Stimulated activated naive B cell treated with anti-CD40 and anti-IgM and Interleukin-4, amounts not matched to agents 10 μg/mL and 1 μg/mL and 100 μg/mL, for 72 hours (primary cell): ENCODE measurements at regions not wholly inside any gene's neighbourhood (a gene's known extent, or its start where the extent isn't known, plus 50 kb on each side); places are given as distances from the start of the nearest gene placed in this dataset.

Experiments used
- ATAC-seq, 2 donors: fragments of 150-1000 bp; cut with Tn5 transposase; replicated peaks; 2 replicates each; pipeline ENCODE4 v1.10.0; 2021; ENCODE audit warnings: moderate library complexity in 1 of 2
- DNase-seq: peaks from one replicate; pipeline ENCODE4 v3.0.0; 2021
- H3K27ac Mint-ChIP-seq: one replicate; pipeline ENCODE4 v1.8.0; 2022; ENCODE audit warnings: mild to moderate bottlenecking, mixed read lengths
- H3K27me3 Mint-ChIP-seq, 2 donors: one replicate each; pipeline ENCODE4 v1.8.0; 2022; ENCODE audit warnings: mixed read lengths in 2 of 2
- H3K36me3 Mint-ChIP-seq, 2 donors: one replicate each; pipeline ENCODE4 v1.8.0; 2022; ENCODE audit warnings: mixed read lengths in 2 of 2, mild to moderate bottlenecking in 1 of 2
- H3K4me1 Mint-ChIP-seq, 2 donors: one replicate each; pipeline ENCODE4 v1.8.0; 2022; ENCODE audit warnings: mixed read lengths in 2 of 2, mild to moderate bottlenecking in 1 of 2
- H3K4me3 Mint-ChIP-seq, 2 donors: one replicate each; pipeline ENCODE4 v1.8.0; 2022; ENCODE audit warnings: mild to moderate bottlenecking in 2 of 2, mixed read lengths in 2 of 2, moderate library complexity in 1 of 2
- H3K9me3 Mint-ChIP-seq, 2 donors: one replicate each; pipeline ENCODE4 v1.8.0; 2022; ENCODE audit warnings: mixed read lengths in 2 of 2, mild to moderate bottlenecking in 1 of 2

DNA sequence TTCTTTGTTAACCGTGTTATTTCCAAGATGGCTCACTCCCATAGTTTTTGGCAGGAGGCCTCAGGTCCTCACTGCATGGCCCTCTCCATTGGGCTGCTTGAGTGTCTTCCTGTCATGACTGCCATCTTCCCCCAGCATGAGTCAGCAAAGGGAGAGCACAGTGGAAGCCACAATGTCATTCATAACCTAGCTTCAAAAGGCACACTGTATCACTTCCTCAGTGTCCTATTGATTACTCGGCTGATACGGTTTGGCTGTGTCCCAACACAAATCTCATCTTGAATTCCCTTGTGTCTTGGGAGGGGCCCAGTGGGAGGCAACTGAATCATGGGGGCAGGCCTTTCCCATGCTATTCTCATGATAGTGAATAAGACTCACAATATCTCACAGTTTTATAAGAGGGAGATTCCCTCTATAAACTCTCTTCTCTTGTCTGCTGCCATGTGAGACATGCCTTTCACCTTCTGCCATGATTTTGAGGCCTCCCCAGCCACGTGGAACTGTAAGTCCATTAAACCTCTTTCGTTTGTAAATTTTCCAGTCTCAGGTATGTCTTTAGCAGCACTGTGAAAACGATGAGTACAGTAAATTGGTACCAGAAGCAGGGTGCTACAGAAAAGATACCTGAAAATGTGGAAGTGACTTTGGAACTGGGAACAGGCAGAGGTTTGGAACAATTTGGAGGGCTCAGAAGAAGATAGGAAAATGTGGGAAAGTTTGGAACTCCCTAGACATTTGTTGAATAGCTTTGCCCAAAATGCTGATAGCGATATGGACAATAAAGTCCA, 106.5 kb downstream of the PRLHR start:
- no peak overlapping the region for H3K27ac Mint-ChIP-seq
- peaks cover 18 to 24% of the 10 kb centered on the region in 2 donors for H3K9me3 Mint-ChIP-seq
- H3K27me3 Mint-ChIP-seq, result no peaks in the 10 kb centered on the region
- H3K4me3 Mint-ChIP-seq, result no peak overlapping the region
- no peaks in the 10 kb centered on the region for H3K4me1 Mint-ChIP-seq
- DNase-seq (no peak), ATAC-seq (peak; percentile 36 to 42)
- no peaks in the 10 kb centered on the region for H3K36me3 Mint-ChIP-seq

DNA sequence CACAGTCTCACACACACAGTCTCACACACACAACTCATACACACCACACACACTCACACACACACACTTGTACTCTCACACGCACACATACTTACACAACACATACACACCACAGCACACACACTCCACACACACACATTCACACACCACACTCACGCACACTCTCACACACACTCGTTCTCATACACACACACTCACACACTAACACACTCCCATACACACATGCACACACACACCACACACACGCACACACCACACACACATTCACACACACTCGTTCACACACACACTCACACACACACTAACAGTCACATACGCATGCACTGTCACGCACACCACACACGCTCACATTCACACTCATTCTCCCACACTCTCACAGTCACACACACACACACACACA, 109.8 kb downstream of the PRLHR start:
- no peaks in the 10 kb centered on the region for H3K36me3 Mint-ChIP-seq
- no peak for ATAC-seq
- H3K4me3 Mint-ChIP-seq, result no peak overlapping the region
- H3K9me3 Mint-ChIP-seq, result peaks cover 12 to 15% of the 10 kb centered on the region in 2 donors
- no peaks in the 10 kb centered on the region for H3K27me3 Mint-ChIP-seq
- DNase-seq, result no peak
- no peak overlapping the region for H3K27ac Mint-ChIP-seq
- no peaks in the 10 kb centered on the region for H3K4me1 Mint-ChIP-seq

DNA sequence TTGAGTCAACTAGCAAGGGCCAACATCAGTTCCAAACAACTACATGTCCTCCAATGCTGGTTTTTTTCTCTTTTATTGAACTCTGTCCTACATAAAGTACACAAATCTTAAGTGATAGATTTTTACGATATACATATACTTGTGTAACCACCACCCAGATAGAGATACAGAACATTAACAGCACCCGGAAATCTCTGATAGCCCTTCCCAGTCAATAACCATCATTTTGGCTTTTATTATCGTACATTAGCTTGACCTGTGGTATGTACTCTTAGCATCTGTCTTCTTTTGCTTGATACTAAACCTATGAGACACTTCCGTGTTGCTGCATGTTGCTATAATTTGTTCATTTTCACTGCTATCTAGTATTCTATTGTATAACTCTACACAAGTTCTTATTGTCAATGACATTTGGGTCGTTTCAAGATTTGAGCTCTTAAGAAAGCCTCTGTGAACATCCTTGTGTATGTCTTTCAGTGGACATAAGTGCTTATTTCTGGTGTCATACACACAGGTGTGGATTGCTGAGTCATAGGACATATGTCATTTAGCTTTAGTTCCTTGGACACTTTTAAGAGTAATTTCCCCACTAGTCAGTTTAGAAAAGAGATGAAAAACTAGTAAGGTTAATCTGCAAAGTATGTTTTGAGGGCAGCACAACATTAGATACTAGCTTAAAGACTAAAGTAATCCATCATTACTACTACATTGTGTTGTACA, 111.1 kb downstream of the PRLHR start:
- no peak overlapping the region for H3K27ac Mint-ChIP-seq
- H3K4me3 Mint-ChIP-seq, result no peak overlapping the region
- H3K4me1 Mint-ChIP-seq, result no peaks in the 10 kb centered on the region
- H3K9me3 Mint-ChIP-seq, result peaks cover 7 to 14% of the 10 kb centered on the region in 2 donors
- H3K36me3 Mint-ChIP-seq, result no peaks in the 10 kb centered on the region
- H3K27me3 Mint-ChIP-seq, result no peaks in the 10 kb centered on the region
- DNase-seq (no peak), ATAC-seq (no peak)

DNA sequence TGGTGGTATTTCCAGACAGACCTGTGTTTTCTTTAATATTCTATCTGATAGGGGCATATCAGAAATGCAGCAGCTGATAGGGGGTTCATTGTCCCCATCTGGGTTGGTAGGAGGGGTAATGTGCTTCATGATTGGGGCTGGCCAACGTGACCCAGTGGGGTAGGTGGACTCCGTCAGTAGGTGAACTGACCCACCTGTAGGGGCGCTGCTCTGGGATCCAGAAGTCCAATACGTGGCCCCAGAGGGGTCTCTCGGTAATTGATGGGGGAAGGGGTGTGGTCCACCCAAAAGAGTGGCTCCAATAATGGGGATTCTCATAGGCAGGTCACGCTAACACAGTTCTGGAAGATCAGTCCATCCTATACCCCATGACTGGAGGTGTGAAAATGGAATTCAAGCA, 112.0 kb downstream of the PRLHR start:
- Mint-ChIP-seq H3K4me3 (no peak overlapping the region), H3K9me3 (peaks cover 4 to 7% of the 10 kb centered on the region in 2 donors), H3K27me3 (no peaks in the 10 kb centered on the region)

DNA sequence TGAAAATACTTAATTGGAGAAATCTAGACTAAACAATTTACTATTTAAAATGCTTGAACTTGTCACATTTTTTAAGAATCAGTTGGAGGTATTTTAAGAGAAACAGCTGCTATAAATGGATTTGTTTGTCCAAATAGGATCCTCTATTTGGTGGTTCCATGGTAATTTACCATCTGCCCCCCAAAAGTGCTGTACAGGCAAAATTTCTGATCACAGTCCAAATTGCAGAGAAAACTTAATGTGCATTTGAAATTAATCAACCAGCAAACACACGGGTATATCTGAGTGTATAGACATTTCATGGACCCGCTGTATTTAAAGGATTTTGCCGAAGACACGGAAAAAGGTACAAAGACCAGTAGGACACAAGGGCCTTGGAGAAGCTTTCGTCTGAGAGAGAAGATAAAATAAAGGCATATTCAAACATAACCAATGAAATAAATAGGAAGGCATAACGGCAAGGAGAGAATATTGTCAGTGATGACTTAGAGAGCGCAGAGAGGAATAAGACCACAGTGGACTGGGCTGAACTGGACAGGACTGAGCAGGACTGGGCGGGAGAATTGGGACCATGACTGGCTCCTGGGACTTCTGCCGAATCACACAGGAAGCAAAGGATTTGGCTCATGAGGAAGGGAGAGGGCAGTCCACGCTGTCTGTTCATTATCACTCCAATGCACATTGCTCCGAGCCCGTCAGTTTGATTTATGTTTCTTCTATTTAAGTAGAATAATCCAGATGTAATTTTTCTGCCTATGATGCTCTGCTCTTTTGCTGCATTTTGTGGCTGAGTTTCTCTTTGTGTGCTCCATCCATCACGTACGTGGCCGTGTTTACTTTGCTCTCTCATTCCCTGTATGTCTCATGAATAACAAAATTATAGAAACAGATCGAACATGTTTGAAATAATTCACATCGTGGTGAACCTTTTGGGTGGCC, 112.8 kb downstream of the PRLHR start:
- ATAC-seq (no peak), DNase-seq (no peak)
- Mint-ChIP-seq H3K36me3 (no peaks in the 10 kb centered on the region), H3K4me1 (no peaks in the 10 kb centered on the region), H3K27me3 (no peaks in the 10 kb centered on the region), H3K4me3 (no peak overlapping the region), H3K9me3 (peaks cover 4 to 7% of the 10 kb centered on the region in 2 donors), H3K27ac (no peak overlapping the region)

More for the DNA sequence above, 112.0 kb downstream of the PRLHR start:
- no peak for ATAC-seq
- no peaks in the 10 kb centered on the region for H3K36me3 Mint-ChIP-seq
- no peak overlapping the region for H3K27ac Mint-ChIP-seq
- DNase-seq, result no peak
- no peaks in the 10 kb centered on the region for H3K4me1 Mint-ChIP-seq

DNA sequence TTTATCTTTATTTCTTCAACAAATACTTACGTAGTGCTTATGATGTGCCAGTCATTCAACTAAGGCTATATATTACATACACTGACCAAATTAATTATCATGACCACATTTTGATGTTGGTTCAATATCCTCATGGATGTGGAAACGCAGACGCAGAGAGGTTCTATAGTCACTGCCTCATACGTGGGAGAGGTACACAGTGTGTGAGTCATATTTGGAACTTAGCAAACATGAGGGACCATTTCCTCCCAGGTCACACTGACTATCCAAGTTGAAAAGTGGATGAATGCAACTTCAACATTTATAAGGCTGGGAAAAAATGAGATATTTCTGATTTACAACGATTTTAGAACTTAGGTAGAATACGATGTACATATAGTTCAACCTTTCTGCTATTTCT, 113.6 kb downstream of the PRLHR start:
- Mint-ChIP-seq H3K36me3 (no peaks in the 10 kb centered on the region), H3K9me3 (peaks cover 4 to 7% of the 10 kb centered on the region in 2 donors), H3K4me1 (no peaks in the 10 kb centered on the region), H3K4me3 (no peak overlapping the region), H3K27ac (no peak overlapping the region), H3K27me3 (no peaks in the 10 kb centered on the region)
- DNase-seq (no peak), ATAC-seq (no peak)

DNA sequence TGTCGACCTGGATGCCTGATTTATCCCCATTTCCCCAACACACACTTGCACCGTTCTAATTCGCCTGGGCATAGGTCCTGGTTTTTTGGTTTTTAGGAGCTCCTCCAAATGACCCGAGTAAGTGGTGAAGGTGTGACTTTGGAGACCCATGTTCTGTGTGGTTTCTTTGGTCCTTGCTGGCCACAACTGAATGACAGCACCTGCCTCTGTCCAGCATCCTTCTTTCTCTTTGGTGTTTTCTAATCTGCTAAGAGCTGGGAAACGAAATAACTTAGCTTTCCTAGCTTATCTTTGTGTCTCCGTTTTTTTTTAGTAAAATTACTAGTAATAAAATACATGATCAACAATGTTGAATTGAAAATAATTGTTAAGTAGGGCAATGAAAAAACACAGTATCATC, 120.2 kb downstream of the PRLHR start:
- no peaks in the 10 kb centered on the region for H3K4me1 Mint-ChIP-seq
- peaks cover 0 to 3% of the 10 kb centered on the region in 2 donors for H3K9me3 Mint-ChIP-seq
- no peak overlapping the region for H3K4me3 Mint-ChIP-seq
- no peaks in the 10 kb centered on the region for H3K36me3 Mint-ChIP-seq
- peaks cover 0 to 17% of the 10 kb centered on the region in 2 donors for H3K27me3 Mint-ChIP-seq
- no peak overlapping the region for H3K27ac Mint-ChIP-seq
- DNase-seq (no peak), ATAC-seq (no peak)

DNA sequence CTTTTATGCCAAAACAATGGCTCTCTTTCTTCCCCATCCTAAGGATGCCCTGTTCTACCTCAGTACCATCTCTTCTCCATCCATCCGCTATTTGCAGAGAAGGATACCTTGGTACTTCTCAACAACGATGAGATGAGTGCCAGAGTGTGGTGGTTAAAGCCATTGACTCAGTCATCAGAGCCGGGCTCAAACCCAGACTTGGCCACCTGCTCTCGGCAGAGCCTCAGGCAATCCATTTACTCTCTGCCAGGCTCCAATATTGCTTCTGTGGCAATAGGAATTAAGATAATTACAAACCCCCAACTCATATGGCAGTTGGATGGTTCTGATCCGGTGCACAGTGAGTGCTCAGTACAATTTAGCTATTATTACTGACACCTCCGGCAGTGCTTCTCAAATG, 121.3 kb downstream of the PRLHR start:
- no peak overlapping the region for H3K27ac Mint-ChIP-seq
- no peaks in the 10 kb centered on the region for H3K36me3 Mint-ChIP-seq
- DNase-seq, result no peak
- H3K4me1 Mint-ChIP-seq, result no peaks in the 10 kb centered on the region
- H3K9me3 Mint-ChIP-seq, result no peaks in the 10 kb centered on the region
- no peak for ATAC-seq
- H3K27me3 Mint-ChIP-seq, result peaks cover 0 to 21% of the 10 kb centered on the region in 2 donors
- H3K4me3 Mint-ChIP-seq, result no peak overlapping the region

DNA sequence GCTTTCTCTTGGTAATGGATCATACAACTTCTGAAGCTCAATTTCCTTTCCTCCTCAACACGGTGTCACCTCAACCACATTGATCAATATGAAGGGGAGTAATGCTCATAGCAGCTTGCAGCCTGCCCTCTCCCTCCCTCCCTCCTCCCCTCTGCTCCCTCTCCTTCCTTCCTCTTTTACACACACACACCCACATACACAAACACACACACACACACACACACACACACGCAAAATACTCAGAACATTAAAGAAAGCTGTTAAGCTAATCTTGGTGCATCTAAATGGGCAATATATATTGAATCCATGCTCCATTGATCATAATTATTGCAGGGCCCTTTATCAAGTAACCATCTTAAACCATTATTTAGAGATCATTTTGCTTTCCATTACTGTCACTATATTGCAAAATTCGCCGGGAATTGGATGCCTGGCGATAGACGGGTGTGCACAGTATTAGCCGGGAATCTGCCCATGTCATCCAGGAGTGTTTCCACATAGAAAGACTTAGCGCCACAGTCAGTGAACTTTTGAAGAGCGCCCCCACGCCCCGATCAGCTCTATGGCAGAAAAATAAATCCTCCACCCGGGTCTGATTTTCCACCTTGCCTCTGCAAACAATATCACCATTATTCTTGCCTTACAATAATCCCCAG, 122.0 kb downstream of the PRLHR start:
- Mint-ChIP-seq H3K4me1 (no peaks in the 10 kb centered on the region), H3K36me3 (no peaks in the 10 kb centered on the region), H3K4me3 (no peak overlapping the region), H3K27me3 (peaks cover 0 to 24% of the 10 kb centered on the region in 2 donors), H3K9me3 (no peaks in the 10 kb centered on the region), H3K27ac (no peak overlapping the region)
- DNase-seq, result no peak
- no peak for ATAC-seq

DNA sequence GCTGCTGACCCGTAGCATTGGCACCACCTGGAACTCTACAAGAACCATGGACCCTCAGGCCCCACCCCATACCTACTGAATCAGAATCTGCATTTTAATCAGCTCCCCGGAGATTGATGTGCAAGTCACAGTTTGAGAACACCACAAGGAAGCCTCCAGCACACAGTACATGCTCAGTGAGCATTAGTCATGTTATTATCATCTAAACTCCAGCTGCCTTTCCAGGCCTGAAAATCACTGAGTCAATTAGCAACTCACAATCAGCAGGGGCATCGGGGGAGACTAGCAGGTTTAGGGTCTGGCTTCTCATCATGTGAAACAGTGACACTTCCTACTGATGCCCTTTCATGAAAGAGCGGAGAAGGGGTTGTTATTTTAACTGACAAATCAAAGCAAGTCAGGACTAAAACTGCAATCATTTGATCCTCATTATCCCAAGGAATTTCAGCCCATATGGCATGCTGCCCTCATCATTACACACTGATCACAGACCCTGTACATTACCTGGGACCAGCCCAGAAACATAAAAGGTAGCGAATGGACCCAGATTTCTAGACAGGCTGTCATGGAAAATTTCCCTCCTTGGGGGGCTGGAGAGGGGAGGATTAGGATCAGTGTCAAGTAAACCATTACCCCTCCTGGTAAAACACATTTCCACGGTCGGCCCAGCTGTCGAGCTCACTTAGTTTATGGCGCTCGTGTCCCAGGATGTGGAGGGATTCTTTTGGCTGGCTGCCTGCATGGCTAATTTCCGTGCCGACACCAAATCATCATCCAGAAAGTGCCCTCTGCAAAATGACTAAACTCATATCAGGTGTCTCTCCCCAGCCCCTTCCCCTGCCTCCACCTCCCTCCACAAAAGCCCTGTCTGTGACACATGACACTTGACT, 122.8 kb downstream of the PRLHR start:
- Mint-ChIP-seq H3K4me1 (no peaks in the 10 kb centered on the region), H3K27me3 (peaks cover 0 to 25% of the 10 kb centered on the region in 2 donors), H3K27ac (no peak overlapping the region), H3K9me3 (no peaks in the 10 kb centered on the region), H3K4me3 (no peak overlapping the region), H3K36me3 (no peaks in the 10 kb centered on the region)
- ATAC-seq (no peak), DNase-seq (no peak)

DNA sequence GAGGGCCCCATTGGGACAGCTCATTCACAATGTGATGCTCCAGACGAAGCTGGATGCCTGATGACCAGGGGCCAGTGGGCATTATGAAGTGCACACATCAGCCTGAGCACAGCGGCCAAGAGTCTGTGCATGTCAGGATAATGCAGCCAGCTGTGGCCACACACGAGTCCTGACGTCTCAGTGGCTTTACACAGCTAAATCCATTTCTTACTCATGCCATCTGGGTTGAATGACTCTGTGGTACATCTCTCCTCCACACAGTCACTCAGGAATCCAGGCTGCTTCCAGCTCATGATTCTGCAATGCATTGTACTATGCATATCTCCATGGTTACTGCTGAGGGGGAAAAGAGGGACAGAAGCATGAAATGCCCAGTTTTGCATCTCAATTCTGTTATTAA, 123.6 kb downstream of the PRLHR start:
- ATAC-seq (no peak), DNase-seq (no peak)
- Mint-ChIP-seq H3K27ac (no peak overlapping the region), H3K4me3 (no peak overlapping the region), H3K27me3 (peaks cover 0 to 25% of the 10 kb centered on the region in 2 donors), H3K4me1 (no peaks in the 10 kb centered on the region), H3K9me3 (no peaks in the 10 kb centered on the region), H3K36me3 (no peaks in the 10 kb centered on the region)

DNA sequence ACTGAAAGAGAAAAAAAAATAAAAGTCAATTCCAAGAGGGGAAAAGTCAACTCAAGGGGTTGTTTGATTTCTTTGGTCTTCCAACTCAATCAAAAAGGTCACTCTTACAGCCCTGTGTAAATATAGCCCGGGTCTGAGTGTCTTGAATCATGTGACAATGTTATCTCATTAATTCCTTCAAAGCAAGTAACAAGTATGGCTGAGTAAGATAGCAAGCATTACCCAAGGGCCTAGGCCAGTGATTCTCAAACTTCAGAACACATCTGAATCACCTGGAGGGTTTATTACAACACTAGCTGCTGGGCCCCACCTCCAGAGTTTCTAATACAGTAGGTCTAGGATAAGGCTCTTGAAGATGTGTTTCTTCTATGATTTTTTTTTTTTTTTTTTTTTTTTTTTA, 125.0 kb downstream of the PRLHR start:
- ATAC-seq (no peak), DNase-seq (no peak)
- Mint-ChIP-seq H3K9me3 (no peaks in the 10 kb centered on the region), H3K4me3 (no peak overlapping the region), H3K27me3 (peaks cover 5 to 25% of the 10 kb centered on the region in 2 donors), H3K4me1 (no peaks in the 10 kb centered on the region), H3K36me3 (no peaks in the 10 kb centered on the region), H3K27ac (no peak overlapping the region)

DNA sequence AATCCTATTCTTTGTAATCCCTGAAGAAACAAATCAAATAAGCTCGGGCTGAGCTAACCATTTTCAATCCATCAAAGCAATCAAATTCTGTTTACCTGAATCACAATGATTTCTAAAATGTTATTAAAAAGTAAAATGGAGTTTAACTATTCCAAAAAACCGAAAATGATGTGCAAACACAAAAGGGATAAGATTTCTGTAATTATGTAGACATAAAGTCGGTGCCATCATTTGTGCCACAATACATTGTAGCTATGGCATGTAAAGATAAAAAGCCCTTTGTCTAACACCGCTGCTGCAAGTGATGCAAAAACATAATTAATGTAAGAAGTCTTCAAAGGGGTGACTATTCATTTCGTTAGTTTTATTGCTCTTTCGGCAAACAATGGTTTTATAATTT, 125.1 kb upstream of the FAM204A start:
- no peak for DNase-seq
- H3K4me1 Mint-ChIP-seq, result no peaks in the 10 kb centered on the region
- H3K36me3 Mint-ChIP-seq, result no peaks in the 10 kb centered on the region
- ATAC-seq, result no peak
- H3K27me3 Mint-ChIP-seq, result peaks cover 29 to 34% of the 10 kb centered on the region in 2 donors
- peaks cover 0 to 5% of the 10 kb centered on the region in 2 donors for H3K9me3 Mint-ChIP-seq
- no peak overlapping the region for H3K27ac Mint-ChIP-seq
- H3K4me3 Mint-ChIP-seq, result no peak overlapping the region
